ENCODE measurements at regions not wholly inside any gene's neighbourhood (a gene's known extent, or its start where the extent isn't known, plus 50 kb on each side); places are given as distances from the start of the nearest gene placed in this dataset.

DNA sequence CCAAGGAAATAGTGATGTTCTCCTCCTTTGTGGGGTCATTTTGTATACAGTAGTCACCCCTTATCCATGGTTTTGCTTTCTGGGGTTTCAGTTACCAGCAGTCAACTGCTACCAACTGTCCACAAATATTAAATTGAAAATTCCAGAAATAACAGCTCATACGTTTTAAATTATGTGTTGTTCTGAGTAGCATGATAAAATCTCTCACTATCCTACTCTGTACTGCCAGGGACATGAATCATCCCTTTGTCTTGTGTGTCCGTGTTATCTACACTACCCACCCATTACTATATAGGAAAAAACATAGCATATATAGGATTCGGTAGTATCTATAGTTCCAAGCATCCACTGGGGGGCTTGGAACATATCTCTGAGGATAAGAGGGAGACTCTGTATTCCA is 120.9 kb upstream of the DCC start:
- 2% methylated on average over 3 of the region's 3 CpGs for WGBS (ENCODE audit: low lambda C conversion rate)
- ChIA-PET POLR2A (no interaction called here), CTCF (ENCODE audit: low intra/inter-chr PET ratio, low total read pairs) (no interaction called here)
- H3K27ac ChIP-seq (ENCODE audit: extremely low read length, insufficient read depth, low read length), result no peak overlapping the region
- intact Hi-C loops (cut with micrococcal nuclease; ENCODE audit: unreplicated experiment), result no loop called here
- H3K27me3 ChIP-seq (ENCODE audit: control insufficient read depth in 1 of 2, insufficient read depth in 2 of 2, low read length in 2 of 2), result no peaks in the 10 kb centered on the region
- FAIRE-seq, result no peak
- no peak overlapping the region for H3K9ac ChIP-seq (ENCODE audit: insufficient read depth, low read depth, low read length)
- no peaks in the 10 kb centered on the region for H4K20me1 ChIP-seq (ENCODE audit: insufficient read depth, low read length)
- ATAC-seq, result no peak
- H3K9me3 ChIP-seq (ENCODE audit: low read length), result peaks cover 15% of the 10 kb centered on the region; the same call in 1 of the 2 replicates
- in situ Hi-C loops (cut with HindIII; ENCODE audit: extremely low pct_ligation_motif_present, low pct_unique_long_range_greater_than_20kb), result no loop called here
- no peak for DNase-seq (ENCODE audit: low spot score)
- H3K36me3 ChIP-seq (replicated peaks in 1 of 2; ENCODE audit: control insufficient read depth in 1 of 2, insufficient read depth in 2 of 2, low read length in 2 of 2), result no peaks in the 10 kb centered on the region
- H3K79me2 ChIP-seq (ENCODE audit: insufficient read depth, low read length), result no peaks in the 10 kb centered on the region
- BruUV-seq (replicated peaks), result no TSS peak
- H3K4me3 ChIP-seq (replicated peaks in 1 of 3; ENCODE audit: insufficient read depth in 1 of 3, low read depth in 2 of 3, low read length in 3 of 3), result no peak overlapping the region
- no peaks in the 10 kb centered on the region for H3K4me1 ChIP-seq (ENCODE audit: insufficient read depth, low read length)
- no peak overlapping the region for H3K4me2 ChIP-seq (ENCODE audit: low read depth, low read length)
- H2AFZ ChIP-seq (ENCODE audit: low read length), result no peak overlapping the region
- no peak for TF ChIP-seq ZNF253 (CRISPR knock-in tag; IDR thresholded peaks at IDR 0.05; ENCODE audit: borderline replicate concordance)
- TF ChIP-seq ZNF703 (CRISPR knock-in tag; IDR thresholded peaks at IDR 0.05; ENCODE audit: borderline replicate concordance), result no peak
- TF ChIP-seq THAP9 (CRISPR knock-in tag; IDR thresholded peaks at IDR 0.05; ENCODE audit: borderline replicate concordance), result no peak
- TF ChIP-seq RAD51 (IDR thresholded peaks at IDR 0.05; ENCODE audit: borderline replicate concordance), result no peak
- TF ChIP-seq EHMT2 (IDR thresholded peaks at IDR 0.05; ENCODE audit: borderline replicate concordance, low read depth, low read length), result no peak
- no peak for TF ChIP-seq KLF9 (CRISPR knock-in tag; IDR thresholded peaks at IDR 0.05; ENCODE audit: low read depth)
- no peak for TF ChIP-seq CSRNP2 (CRISPR knock-in tag; conservative IDR thresholded peaks at IDR 0.05; ENCODE audit: low read depth)
- no peak for TF ChIP-seq ZEB1 (IDR thresholded peaks at IDR 0.05; ENCODE audit: insufficient replicate concordance, low read depth)
- TF ChIP-seq TARDBP (CRISPR knock-in tag; IDR thresholded peaks at IDR 0.05), result no peak
- no peak for TF ChIP-seq RFX1 (IDR thresholded peaks at IDR 0.05)
- TF ChIP-seq RCOR2 (CRISPR knock-in tag; IDR thresholded peaks at IDR 0.05), result no peak
- no peak for TF ChIP-seq TOE1 (CRISPR knock-in tag; IDR thresholded peaks at IDR 0.05)
- no peak for TF ChIP-seq ZNF337 (CRISPR knock-in tag; IDR thresholded peaks at IDR 0.05; ENCODE audit: borderline replicate concordance, low read depth)
- TF ChIP-seq ZNF326 (CRISPR knock-in tag; IDR thresholded peaks at IDR 0.05; ENCODE audit: borderline replicate concordance), result no peak
- TF ChIP-seq ZNF674 (CRISPR knock-in tag; IDR thresholded peaks at IDR 0.05; ENCODE audit: low read depth), result no peak
- TF ChIP-seq MAFK (conservative IDR thresholded peaks at IDR 0.05 in 1 of 2, IDR thresholded peaks at IDR 0.05 in 1 of 2; ENCODE audit: low read length in 2 of 2), result no peak
- no peak for TF ChIP-seq THYN1 (CRISPR knock-in tag; IDR thresholded peaks at IDR 0.05; ENCODE audit: borderline replicate concordance, low read depth)

Measured in HepG2 (cell line).